ENCODE measurements at regions not wholly inside any gene's neighbourhood (a gene's known extent, or its start where the extent isn't known, plus 50 kb on each side); places are given as distances from the start of the nearest gene placed in this dataset.

DNA sequence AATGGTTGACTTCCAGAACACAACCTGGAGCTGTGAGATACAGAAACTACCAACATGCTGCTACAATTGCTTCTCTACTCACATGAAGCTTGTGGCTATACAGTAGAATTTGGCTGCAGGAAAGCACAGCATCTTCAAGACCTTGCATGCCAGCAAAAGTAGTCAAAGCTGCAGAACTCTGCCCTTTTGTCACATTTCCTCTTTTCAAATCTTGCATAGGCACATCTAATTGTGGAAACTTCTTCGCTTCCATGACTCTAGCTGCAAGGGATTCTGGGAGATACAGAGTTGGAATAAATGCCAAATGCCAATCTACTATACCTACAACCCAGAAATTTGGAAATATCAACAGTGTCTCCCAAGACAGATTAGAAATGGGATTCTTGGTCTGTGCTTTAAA is 462.2 kb downstream of the FOXO1 start:
- H3K27ac ChIP-seq = no peak overlapping the region
- no peak overlapping the region for H3K4me3 ChIP-seq
- H3K36me3 ChIP-seq = no peaks in the 10 kb centered on the region
- H3K9ac ChIP-seq (ENCODE audit: low read depth in 2 of 2, low read length in 2 of 2) = no peak overlapping the region
- no peak for DNase-seq
- no peaks in the 10 kb centered on the region for H3K4me1 ChIP-seq
- no peaks in the 10 kb centered on the region for H3K9me3 ChIP-seq
- no peaks in the 10 kb centered on the region for H3K27me3 ChIP-seq
- TF ChIP-seq, protein P1, sequence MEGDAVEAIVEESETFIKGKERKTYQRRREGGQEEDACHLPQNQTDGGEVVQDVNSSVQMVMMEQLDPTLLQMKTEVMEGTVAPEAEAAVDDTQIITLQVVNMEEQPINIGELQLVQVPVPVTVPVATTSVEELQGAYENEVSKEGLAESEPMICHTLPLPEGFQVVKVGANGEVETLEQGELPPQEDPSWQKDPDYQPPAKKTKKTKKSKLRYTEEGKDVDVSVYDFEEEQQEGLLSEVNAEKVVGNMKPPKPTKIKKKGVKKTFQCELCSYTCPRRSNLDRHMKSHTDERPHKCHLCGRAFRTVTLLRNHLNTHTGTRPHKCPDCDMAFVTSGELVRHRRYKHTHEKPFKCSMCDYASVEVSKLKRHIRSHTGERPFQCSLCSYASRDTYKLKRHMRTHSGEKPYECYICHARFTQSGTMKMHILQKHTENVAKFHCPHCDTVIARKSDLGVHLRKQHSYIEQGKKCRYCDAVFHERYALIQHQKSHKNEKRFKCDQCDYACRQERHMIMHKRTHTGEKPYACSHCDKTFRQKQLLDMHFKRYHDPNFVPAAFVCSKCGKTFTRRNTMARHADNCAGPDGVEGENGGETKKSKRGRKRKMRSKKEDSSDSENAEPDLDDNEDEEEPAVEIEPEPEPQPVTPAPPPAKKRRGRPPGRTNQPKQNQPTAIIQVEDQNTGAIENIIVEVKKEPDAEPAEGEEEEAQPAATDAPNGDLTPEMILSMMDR (IDR thresholded peaks at IDR 0.05) = no peak
- intact Hi-C loops (cut with DNase I) = no loop called here

DNA sequence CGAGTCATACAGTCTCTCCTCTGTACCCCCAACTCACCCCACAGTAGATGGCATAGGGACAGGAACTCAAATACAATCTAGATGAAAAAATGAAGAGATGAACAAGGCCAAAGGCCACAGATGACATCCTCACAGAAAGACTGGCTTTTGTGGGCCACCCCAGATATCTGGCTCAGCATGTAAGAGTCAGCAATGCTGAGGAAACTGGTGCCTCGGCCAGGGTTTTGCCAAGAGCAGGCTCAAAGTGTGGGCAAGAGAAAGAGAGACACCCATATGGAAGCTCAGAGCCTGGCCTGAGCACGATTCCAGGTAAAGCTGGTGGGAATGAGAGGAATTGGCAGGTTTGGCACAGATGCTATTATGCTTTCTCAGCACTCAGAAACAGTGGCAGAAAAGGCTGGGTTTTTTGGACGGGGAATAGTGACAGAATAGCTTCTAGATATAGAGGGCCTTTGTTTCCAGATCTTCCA is 460.6 kb downstream of the FOXO1 start:
- Histone ChIP-seq H3K9ac (ENCODE audit: low read depth in 2 of 2, low read length in 2 of 2) (no peak overlapping the region), H3K4me1 (no peaks in the 10 kb centered on the region), H3K36me3 (no peaks in the 10 kb centered on the region), H3K27me3 (no peaks in the 10 kb centered on the region), H3K27ac (no peak overlapping the region), H3K4me3 (no peak overlapping the region), H3K9me3 (no peaks in the 10 kb centered on the region)
- TF ChIP-seq, protein P1 (IDR thresholded peaks at IDR 0.05) = no peak
- no peak for DNase-seq
- intact Hi-C loops (cut with DNase I) = no loop called here

DNA sequence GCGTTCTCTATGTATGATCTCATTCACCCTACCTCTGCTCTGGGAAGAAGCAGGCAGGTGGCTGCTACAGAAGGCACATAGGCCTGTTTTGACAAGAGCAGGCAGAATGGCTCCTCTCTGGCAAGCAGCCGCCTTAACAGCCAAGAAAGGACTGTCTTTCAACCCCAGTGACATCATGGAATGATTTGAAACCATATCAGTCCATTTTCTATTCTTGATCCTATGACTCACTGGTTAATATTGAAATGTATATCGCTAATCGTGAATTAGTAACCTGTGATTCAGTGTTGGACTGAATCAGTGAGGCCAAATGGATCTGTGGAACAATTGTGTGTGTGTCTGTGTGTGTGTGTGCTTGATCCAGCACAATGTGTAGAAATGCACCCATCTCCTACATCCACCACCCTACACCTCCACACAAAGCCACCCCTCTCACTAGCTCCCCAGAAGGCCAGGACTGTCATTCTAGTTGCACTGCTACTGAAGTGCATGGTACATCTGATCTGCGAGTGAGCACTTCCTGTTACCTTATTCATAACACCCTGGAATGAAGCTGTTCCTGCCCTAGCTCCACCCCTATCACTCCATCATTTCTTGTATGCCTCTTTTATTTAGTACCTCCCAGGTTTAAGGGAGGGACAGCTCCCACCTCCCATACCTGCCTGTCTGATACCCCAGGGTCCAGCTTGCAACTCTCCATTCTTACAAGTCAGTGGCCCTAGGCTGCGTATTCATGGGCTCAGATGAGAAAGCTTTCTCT is 460.0 kb downstream of the FOXO1 start:
- H3K27ac ChIP-seq = peak overlapping the region; percentile 44
- no peak overlapping the region for H3K4me3 ChIP-seq
- intact Hi-C loops (cut with DNase I) = no loop called here
- DNase-seq = no peak
- TF ChIP-seq, protein P1 (IDR thresholded peaks at IDR 0.05) = no peak
- H3K27me3 ChIP-seq = no peaks in the 10 kb centered on the region
- H3K4me1 ChIP-seq = no peaks in the 10 kb centered on the region
- no peaks in the 10 kb centered on the region for H3K9me3 ChIP-seq
- H3K36me3 ChIP-seq = no peaks in the 10 kb centered on the region
- H3K9ac ChIP-seq (ENCODE audit: low read depth in 2 of 2, low read length in 2 of 2) = no peak overlapping the region

DNA sequence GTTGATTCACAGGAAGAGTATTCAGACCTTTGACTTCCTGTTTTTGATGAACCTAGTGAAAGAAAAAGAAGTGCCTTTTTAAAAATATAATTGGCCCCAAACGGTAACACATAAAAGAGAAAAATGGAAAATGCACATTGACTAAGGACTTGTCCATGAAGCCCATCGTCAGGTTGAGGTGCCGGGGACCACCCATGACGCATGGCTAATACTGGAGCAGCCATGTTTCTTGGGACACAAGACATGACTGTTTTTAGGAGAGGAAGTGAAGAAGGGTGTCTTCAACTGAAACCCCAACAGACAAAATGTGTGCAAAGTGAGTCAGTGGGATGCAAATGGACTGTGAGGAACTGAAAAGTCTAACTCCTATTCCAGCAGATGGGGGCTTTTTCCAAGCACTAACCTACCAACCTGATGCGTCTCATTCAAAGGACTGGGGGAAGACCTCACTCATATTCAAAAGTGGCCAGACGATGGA is 459.4 kb downstream of the FOXO1 start:
- Histone ChIP-seq H3K9me3 (no peaks in the 10 kb centered on the region), H3K4me3 (no peak overlapping the region), H3K27ac (peak overlapping the region; percentile 44), H3K36me3 (no peaks in the 10 kb centered on the region), H3K27me3 (no peaks in the 10 kb centered on the region), H3K9ac (ENCODE audit: low read depth in 2 of 2, low read length in 2 of 2) (no peak overlapping the region), H3K4me1 (no peaks in the 10 kb centered on the region)
- intact Hi-C loops (cut with DNase I) = no loop called here
- no peak for DNase-seq
- TF ChIP-seq, protein P1 (IDR thresholded peaks at IDR 0.05) = no peak

- H3K36me3 ChIP-seq = no peaks in the 10 kb centered on the region
- no peak overlapping the region for H3K9ac ChIP-seq (ENCODE audit: low read depth in 2 of 2, low read length in 2 of 2)
- H3K9me3 ChIP-seq = no peaks in the 10 kb centered on the region
- no peak for DNase-seq
- H3K4me1 ChIP-seq = no peaks in the 10 kb centered on the region
- intact Hi-C loops (cut with DNase I) = no loop called here
- no peak overlapping the region for H3K27ac ChIP-seq
- no peak overlapping the region for H3K4me3 ChIP-seq
- TF ChIP-seq, protein P1 (IDR thresholded peaks at IDR 0.05) = no peak
- no peaks in the 10 kb centered on the region for H3K27me3 ChIP-seq
These were observed 457.9 kb downstream of the FOXO1 start for GRCh38 chr13:40208517-40208916.

Measured in colonic mucosa (tissue), 4 donors.